CD4-positive, alpha-beta T cell treated with Interleukin-15 for 4 hours (primary cell): ENCODE measurements at regions not wholly inside any gene's neighbourhood (a gene's known extent, or its start where the extent isn't known, plus 50 kb on each side); places are given as distances from the start of the nearest gene placed in this dataset.

Experiments
- DNase-seq: peaks from one replicate; pipeline ENCODE4 v3.0.0-alpha.2; 2020; ENCODE audit warnings: low spot score

- DNase-seq, result no peak
These were observed 214.2 kb downstream of the FOXA2 start for GRCh38 chr20:22370137-22370536.

GRCh38 chr20:22369100-22369499, 215.3 kb downstream of the FOXA2 start:
- DNase-seq, result no peak

- DNase-seq, result no peak
These were observed 216.1 kb downstream of the FOXA2 start for GRCh38 chr20:22368235-22368634.

- no peak for DNase-seq
These were observed 217.7 kb downstream of the FOXA2 start for GRCh38 chr20:22366631-22367030.

- DNase-seq, result no peak
These were observed 229.7 kb downstream of the FOXA2 start for GRCh38 chr20:22354647-22355046.

GRCh38 chr20:22353586-22353985, 230.8 kb downstream of the FOXA2 start:
- DNase-seq, result no peak

GRCh38 chr20:22352019-22352418, 232.4 kb downstream of the FOXA2 start:
- DNase-seq, result no peak

GRCh38 chr20:22350624-22351023, 233.7 kb downstream of the FOXA2 start:
- DNase-seq, result no peak

GRCh38 chr20:22348010-22348409, 236.4 kb downstream of the FOXA2 start:
- DNase-seq, result no peak

- DNase-seq, result no peak
These were observed 237.7 kb downstream of the FOXA2 start for GRCh38 chr20:22346716-22347115.

GRCh38 chr20:22343612-22344011, 240.8 kb downstream of the FOXA2 start:
- DNase-seq, result no peak

GRCh38 chr20:22342410-22342809, 242.0 kb downstream of the FOXA2 start:
- DNase-seq, result no peak

GRCh38 chr20:22341508-22341907, 242.9 kb downstream of the FOXA2 start:
- no peak for DNase-seq

- no peak for DNase-seq
These were observed 244.4 kb downstream of the FOXA2 start for GRCh38 chr20:22339946-22340345.

GRCh38 chr20:22339091-22339881, 245.1 kb downstream of the FOXA2 start:
- DNase-seq, result peak; percentile 6

- DNase-seq, result no peak
These were observed 246.1 kb downstream of the FOXA2 start for GRCh38 chr20:22338140-22338708.

GRCh38 chr20:22335210-22335609, 249.2 kb downstream of the FOXA2 start:
- no peak for DNase-seq

GRCh38 chr20:22333885-22334545, 250.4 kb downstream of the FOXA2 start:
- DNase-seq, result peak; percentile 3

GRCh38 chr20:22324505-22324904, 259.9 kb downstream of the FOXA2 start:
- DNase-seq, result no peak

- no peak for DNase-seq
These were observed 261.9 kb downstream of the FOXA2 start for GRCh38 chr20:22322513-22322912.

GRCh38 chr20:22321191-22321590, 263.2 kb downstream of the FOXA2 start:
- DNase-seq, result no peak

GRCh38 chr20:22320245-22320915, 264.0 kb downstream of the FOXA2 start:
- DNase-seq, result no peak

- DNase-seq, result no peak
These were observed 268.6 kb downstream of the FOXA2 start for GRCh38 chr20:22315771-22316170.
